Natural killer cell (primary cell): ENCODE measurements at regions not wholly inside any gene's neighbourhood (a gene's known extent, or its start where the extent isn't known, plus 50 kb on each side); places are given as distances from the start of the nearest gene placed in this dataset.

Experiments
- ATAC-seq, 3 donors: fragments of 150-1000 bp in 2 of 3; fragments of 200-7000 bp in 1 of 3; cut with Tn5 transposase; 1 replicate in 1 of 3; 2 replicates in 2 of 3; pipeline ENCODE4 v1.10.0; 2021; ENCODE audit warnings: mild to moderate bottlenecking in 2 of 3, moderate library complexity in 2 of 3
- DNase-seq, 2 donors: peaks; one replicate each; pipeline versions ENCODE4 v3.0.0 to v3.0.0-alpha.2; 2013 to 2021; ENCODE audit warnings: mixed read lengths in 1 of 2
- H3K27ac ChIP-seq: one replicate; pipeline ENCODE4 v1.5.1; 2013; ENCODE audit warnings: mild to moderate bottlenecking, low read length
- H3K27me3 ChIP-seq: one replicate; pipeline ENCODE4 v1.6.1; 2013; ENCODE audit warnings: low read length; ENCODE audit not compliant: control insufficient read depth, insufficient read depth
- H3K36me3 ChIP-seq: one replicate; pipeline ENCODE4 v1.6.1; 2013; ENCODE audit warnings: low read length; ENCODE audit not compliant: control insufficient read depth, insufficient read depth
- H3K4me1 ChIP-seq: one replicate; pipeline ENCODE4 v1.6.1; 2013; ENCODE audit warnings: low read length; ENCODE audit not compliant: control insufficient read depth, insufficient read depth
- H3K4me3 ChIP-seq: one replicate; pipeline ENCODE4 v1.5.1; 2013; ENCODE audit warnings: low read length
- H3K9me3 ChIP-seq: one replicate; pipeline ENCODE4 v1.6.1; 2013; ENCODE audit warnings: low read length; ENCODE audit not compliant: control insufficient read depth, insufficient read depth
- H3K27ac Mint-ChIP-seq, 2 donors: one replicate each; pipeline ENCODE4 v1.8.0; 2022; ENCODE audit warnings: mild to moderate bottlenecking in 2 of 2, mixed read lengths in 2 of 2, moderate library complexity in 1 of 2
- H3K27me3 Mint-ChIP-seq, 2 donors: one replicate each; pipeline ENCODE4 v1.8.0; 2022; ENCODE audit warnings: low read depth in 2 of 2, mixed read lengths in 2 of 2
- H3K36me3 Mint-ChIP-seq: one replicate; pipeline ENCODE4 v1.8.0; 2022; ENCODE audit warnings: mixed read lengths
- H3K4me1 Mint-ChIP-seq, 2 donors: one replicate each; pipeline ENCODE4 v1.8.0; 2022; ENCODE audit warnings: mixed read lengths in 2 of 2
- H3K4me3 Mint-ChIP-seq: one replicate; pipeline ENCODE4 v1.8.0; 2022; ENCODE audit warnings: mild to moderate bottlenecking, moderate library complexity, mixed read lengths
- H3K9me3 Mint-ChIP-seq, 2 donors: one replicate each; pipeline ENCODE4 v1.8.0; 2022; ENCODE audit warnings: mixed read lengths in 2 of 2
- WGBS: methylation state at CpG from one replicate; pipeline ENCODE4 v1.1.7; 2013; ENCODE audit warnings: missing lambda C conversion rate; ENCODE audit not compliant: insufficient coverage; 5-methylcytosine and 5-hydroxymethylcytosine counted together
- intact Hi-C: fragments of 100-400 bp; cut with micrococcal nuclease; formaldehyde crosslinking; loops from one replicate; pipeline ENCODE4 v1.14.2; 2022
- TF ChIP-seq, protein P1 (sequence below): fragments of 200-600 bp; IDR thresholded peaks from one replicate; pipeline ENCODE4 v1.8.0; 2022; ENCODE audit warnings: antibody characterized with exemption

DNA sequence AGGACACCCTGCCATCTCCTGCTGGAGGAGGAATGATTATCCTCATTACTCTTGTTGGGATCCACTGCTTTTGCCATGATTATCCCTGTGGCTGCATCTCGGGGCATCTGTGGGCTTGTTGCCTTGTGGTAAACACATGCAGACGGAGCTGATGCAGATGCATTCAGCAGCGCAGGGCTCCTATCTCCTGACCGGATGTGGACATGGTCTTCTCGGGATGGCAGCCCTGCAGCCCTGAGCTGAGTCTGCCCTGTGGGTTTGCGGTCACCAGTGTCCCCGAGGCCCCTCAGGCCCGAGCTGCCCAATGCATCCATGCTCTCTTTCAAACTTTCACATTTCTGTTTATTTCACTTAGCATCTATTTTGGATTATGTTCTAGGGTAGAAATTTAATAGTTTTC, 250.4 kb upstream of the IRX1 start:
- Histone ChIP-seq H3K4me1 (no peaks in the 10 kb centered on the region), H3K9me3 (peaks cover 4% of the 10 kb centered on the region), H3K27ac (no peak overlapping the region), H3K36me3 (no peaks in the 10 kb centered on the region), H3K27me3 (no peaks in the 10 kb centered on the region), H3K4me3 (no peak overlapping the region)
- no peak for DNase-seq
- peaks cover 4 to 5% of the 10 kb centered on the region in 2 donors for H3K9me3 Mint-ChIP-seq
- no peak for ATAC-seq
- H3K27me3 Mint-ChIP-seq, result no peaks in the 10 kb centered on the region
- intact Hi-C loops, result no loop called here
- no peak overlapping the region for H3K4me3 Mint-ChIP-seq
- H3K27ac Mint-ChIP-seq, result no peak overlapping the region
- no peaks in the 10 kb centered on the region for H3K4me1 Mint-ChIP-seq
- H3K36me3 Mint-ChIP-seq, result no peaks in the 10 kb centered on the region
- 90% methylated on average over 6 of the region's 8 CpGs for WGBS
- TF ChIP-seq, protein P1, sequence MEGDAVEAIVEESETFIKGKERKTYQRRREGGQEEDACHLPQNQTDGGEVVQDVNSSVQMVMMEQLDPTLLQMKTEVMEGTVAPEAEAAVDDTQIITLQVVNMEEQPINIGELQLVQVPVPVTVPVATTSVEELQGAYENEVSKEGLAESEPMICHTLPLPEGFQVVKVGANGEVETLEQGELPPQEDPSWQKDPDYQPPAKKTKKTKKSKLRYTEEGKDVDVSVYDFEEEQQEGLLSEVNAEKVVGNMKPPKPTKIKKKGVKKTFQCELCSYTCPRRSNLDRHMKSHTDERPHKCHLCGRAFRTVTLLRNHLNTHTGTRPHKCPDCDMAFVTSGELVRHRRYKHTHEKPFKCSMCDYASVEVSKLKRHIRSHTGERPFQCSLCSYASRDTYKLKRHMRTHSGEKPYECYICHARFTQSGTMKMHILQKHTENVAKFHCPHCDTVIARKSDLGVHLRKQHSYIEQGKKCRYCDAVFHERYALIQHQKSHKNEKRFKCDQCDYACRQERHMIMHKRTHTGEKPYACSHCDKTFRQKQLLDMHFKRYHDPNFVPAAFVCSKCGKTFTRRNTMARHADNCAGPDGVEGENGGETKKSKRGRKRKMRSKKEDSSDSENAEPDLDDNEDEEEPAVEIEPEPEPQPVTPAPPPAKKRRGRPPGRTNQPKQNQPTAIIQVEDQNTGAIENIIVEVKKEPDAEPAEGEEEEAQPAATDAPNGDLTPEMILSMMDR, result no peak

DNA sequence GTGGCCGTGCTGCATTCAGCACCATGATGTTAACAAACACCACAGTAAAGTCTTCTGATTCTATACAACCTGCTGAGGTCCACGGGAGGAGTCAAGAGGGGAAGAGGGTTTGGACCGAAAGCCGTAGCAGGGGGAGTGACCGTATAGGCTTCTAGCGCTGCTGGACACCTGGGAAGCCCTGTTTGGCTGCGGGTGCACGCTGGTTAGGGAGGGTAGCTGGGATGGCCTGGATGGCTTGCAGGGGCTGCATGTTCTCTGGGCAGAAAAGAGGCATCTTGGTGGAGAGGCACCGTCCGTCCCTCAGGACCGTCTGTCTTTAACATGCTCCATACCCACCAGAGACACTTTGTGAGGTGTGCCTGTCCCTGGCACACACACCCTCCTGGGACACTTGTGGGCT, 251.0 kb upstream of the IRX1 start:
- H3K27me3 Mint-ChIP-seq, result no peaks in the 10 kb centered on the region
- H3K36me3 Mint-ChIP-seq, result no peaks in the 10 kb centered on the region
- H3K4me3 Mint-ChIP-seq, result no peak overlapping the region
- Histone ChIP-seq H3K4me3 (no peak overlapping the region), H3K36me3 (no peaks in the 10 kb centered on the region), H3K27ac (no peak overlapping the region), H3K27me3 (no peaks in the 10 kb centered on the region), H3K4me1 (no peaks in the 10 kb centered on the region), H3K9me3 (peaks cover 4% of the 10 kb centered on the region)
- TF ChIP-seq, protein P1, result no peak
- H3K4me1 Mint-ChIP-seq, result no peaks in the 10 kb centered on the region
- DNase-seq, result no peak
- 85% methylated on average over 11 of the region's 11 CpGs for WGBS
- ATAC-seq, result no peak
- H3K9me3 Mint-ChIP-seq, result peaks cover under 1% of the 10 kb centered on the region in 2 donors
- intact Hi-C loops, result no loop called here
- H3K27ac Mint-ChIP-seq, result no peak overlapping the region

DNA sequence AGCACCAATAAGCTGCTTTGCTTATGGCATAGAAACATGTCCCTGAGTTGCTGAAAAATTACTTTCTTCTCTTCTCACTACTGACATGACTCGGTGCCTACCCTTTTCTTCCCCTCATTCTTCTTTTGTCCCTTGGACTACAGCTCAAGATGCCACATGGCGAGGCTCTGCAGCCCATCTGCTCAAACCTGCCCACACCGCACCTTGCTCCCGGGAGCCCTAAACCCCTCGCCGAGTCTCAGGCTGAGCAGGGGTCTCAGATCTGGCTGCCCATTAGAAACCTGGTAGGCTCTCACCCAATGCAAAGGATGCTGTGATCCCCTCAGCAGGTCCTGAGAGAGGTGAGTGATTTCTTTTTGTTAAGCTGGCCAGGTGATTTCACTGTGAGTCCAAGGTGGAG, 251.7 kb upstream of the IRX1 start:
- intact Hi-C loops, result no loop called here
- no peaks in the 10 kb centered on the region for H3K27me3 Mint-ChIP-seq

DNA sequence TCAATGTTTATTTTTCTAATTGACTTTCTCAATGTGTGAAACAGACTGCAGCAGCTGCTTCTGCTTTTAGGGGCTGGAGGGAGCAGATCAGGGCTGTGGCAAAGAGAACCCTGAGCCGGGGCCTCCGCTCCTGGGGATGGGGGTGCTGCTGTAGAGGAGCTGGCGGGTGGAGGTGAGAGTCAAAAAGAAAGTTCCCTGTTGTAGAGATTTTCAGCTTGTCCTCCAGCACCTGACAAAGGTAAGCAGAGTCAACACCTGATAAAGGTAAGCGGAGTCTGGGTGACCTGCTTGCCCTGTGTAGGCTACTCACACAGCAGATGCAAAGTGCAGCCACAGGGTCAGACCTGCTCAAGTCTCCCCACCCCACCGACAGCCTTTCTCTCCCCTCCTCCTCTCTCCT, 252.4 kb upstream of the IRX1 start:
- TF ChIP-seq, protein P1, result no peak
- H3K27me3 ChIP-seq, result no peaks in the 10 kb centered on the region
- H3K36me3 ChIP-seq, result no peaks in the 10 kb centered on the region
- no peak overlapping the region for H3K27ac Mint-ChIP-seq
- H3K9me3 Mint-ChIP-seq, result no peaks in the 10 kb centered on the region
- H3K4me3 Mint-ChIP-seq, result no peak overlapping the region
- H3K4me1 ChIP-seq, result no peaks in the 10 kb centered on the region
- no peak overlapping the region for H3K27ac ChIP-seq
- H3K9me3 ChIP-seq, result peaks cover 3% of the 10 kb centered on the region
- no peaks in the 10 kb centered on the region for H3K36me3 Mint-ChIP-seq
- no peak overlapping the region for H3K4me3 ChIP-seq
- DNase-seq (no peak), ATAC-seq (no peak)
- intact Hi-C loops, result no loop called here
- WGBS, result 70% methylated on average over 5 of the region's 5 CpGs
- no peaks in the 10 kb centered on the region for H3K4me1 Mint-ChIP-seq
- H3K27me3 Mint-ChIP-seq, result no peaks in the 10 kb centered on the region

More for the DNA sequence above, 251.7 kb upstream of the IRX1 start:
- Histone ChIP-seq H3K4me3 (no peak overlapping the region), H3K9me3 (peaks cover 3% of the 10 kb centered on the region), H3K36me3 (no peaks in the 10 kb centered on the region), H3K27ac (no peak overlapping the region), H3K27me3 (no peaks in the 10 kb centered on the region), H3K4me1 (no peaks in the 10 kb centered on the region)
- no peaks in the 10 kb centered on the region for H3K4me1 Mint-ChIP-seq
- TF ChIP-seq, protein P1, result no peak
- H3K9me3 Mint-ChIP-seq, result no peaks in the 10 kb centered on the region
- no peak overlapping the region for H3K4me3 Mint-ChIP-seq
- 83% methylated on average over 6 of the region's 6 CpGs for WGBS
- H3K36me3 Mint-ChIP-seq, result no peaks in the 10 kb centered on the region
- no peak for ATAC-seq
- no peak for DNase-seq
- no peak overlapping the region for H3K27ac Mint-ChIP-seq
